Kidney (tissue), 13 donors: ENCODE measurements at regions not wholly inside any gene's neighbourhood (a gene's known extent, or its start where the extent isn't known, plus 50 kb on each side); places are given as distances from the start of the nearest gene placed in this dataset.

Source experiments
- DNase-seq, 5 donors: peaks; one replicate each; pipeline ENCODE4 v3.0.0-alpha.2; 2013 to 2020
- FAIRE-seq: peaks from 2 replicates; lab custom pipeline; 2012; peaks lifted over from hg19 to GRCh38; lab: Jason Lieb, UNC
- H3K27ac ChIP-seq, 2 donors: one replicate each; pipeline ENCODE4 v1.7.0; 2013; ENCODE audit warnings: low read depth in 2 of 2, low read length in 2 of 2, inconsistent platforms in 1 of 2
- H3K27me3 ChIP-seq: one replicate; pipeline ENCODE4 v1.7.1; 2013; ENCODE audit warnings: low read length, inconsistent platforms; ENCODE audit not compliant: control insufficient read depth, insufficient read depth
- H3K36me3 ChIP-seq, 3 donors: one replicate each; pipeline versions ENCODE4 v1.7.0 to v1.7.1; 2013; ENCODE audit warnings: low read length in 3 of 3, control low read depth in 1 of 3, inconsistent platforms in 1 of 3; ENCODE audit not compliant: insufficient read depth in 3 of 3, control insufficient read depth in 2 of 3
- H3K4me1 ChIP-seq, 3 donors: one replicate each; pipeline versions ENCODE4 v1.7.0 to v1.7.1; 2013; ENCODE audit warnings: low read length in 3 of 3, inconsistent platforms in 1 of 3, low read depth in 1 of 3; ENCODE audit not compliant: control insufficient read depth in 2 of 3, insufficient read depth in 2 of 3
- H3K4me3 ChIP-seq, 3 donors: one replicate each; pipeline versions ENCODE4 v1.7.0 to v1.8.1; 2013; ENCODE audit warnings: low read length in 3 of 3, control low read depth in 1 of 3, inconsistent platforms in 1 of 3
- H3K9ac ChIP-seq, 3 donors: one replicate each; pipeline versions ENCODE4 v1.7.0 to v1.7.1; 2013; ENCODE audit warnings: low read length in 3 of 3, control low read depth in 1 of 3, inconsistent platforms in 1 of 3
- H3K9me3 ChIP-seq, 3 donors: one replicate each; pipeline versions ENCODE4 v1.7.0 to v1.7.1; 2013; ENCODE audit warnings: low read length in 3 of 3, control low read depth in 1 of 3, inconsistent platforms in 1 of 3; ENCODE audit not compliant: control insufficient read depth in 2 of 3, insufficient read depth in 1 of 3
- intact Hi-C: fragments of 100-400 bp; cut with DNase I; formaldehyde crosslinking; loops from one replicate; pipeline ENCODE4 v1.11.1; 2022
- TF ChIP-seq, protein P1 (sequence below): IDR thresholded peaks from 3 replicates; pipeline ENCODE4 v1.5.1; 2012; ENCODE audit warnings: mild to moderate bottlenecking, moderate library complexity, borderline replicate concordance; ENCODE audit not compliant: insufficient read depth; ENCODE audit errors: extremely low read depth
- donor health status: control.
- donor health status: control.
- donor health status: control.
- donor health status: control.
- donor health status: control.
- donor health status: DM: yes; HTN: yes; CAD: no.
- donor health status: Normal renal cell carcinoma (clear cell type).

DNA sequence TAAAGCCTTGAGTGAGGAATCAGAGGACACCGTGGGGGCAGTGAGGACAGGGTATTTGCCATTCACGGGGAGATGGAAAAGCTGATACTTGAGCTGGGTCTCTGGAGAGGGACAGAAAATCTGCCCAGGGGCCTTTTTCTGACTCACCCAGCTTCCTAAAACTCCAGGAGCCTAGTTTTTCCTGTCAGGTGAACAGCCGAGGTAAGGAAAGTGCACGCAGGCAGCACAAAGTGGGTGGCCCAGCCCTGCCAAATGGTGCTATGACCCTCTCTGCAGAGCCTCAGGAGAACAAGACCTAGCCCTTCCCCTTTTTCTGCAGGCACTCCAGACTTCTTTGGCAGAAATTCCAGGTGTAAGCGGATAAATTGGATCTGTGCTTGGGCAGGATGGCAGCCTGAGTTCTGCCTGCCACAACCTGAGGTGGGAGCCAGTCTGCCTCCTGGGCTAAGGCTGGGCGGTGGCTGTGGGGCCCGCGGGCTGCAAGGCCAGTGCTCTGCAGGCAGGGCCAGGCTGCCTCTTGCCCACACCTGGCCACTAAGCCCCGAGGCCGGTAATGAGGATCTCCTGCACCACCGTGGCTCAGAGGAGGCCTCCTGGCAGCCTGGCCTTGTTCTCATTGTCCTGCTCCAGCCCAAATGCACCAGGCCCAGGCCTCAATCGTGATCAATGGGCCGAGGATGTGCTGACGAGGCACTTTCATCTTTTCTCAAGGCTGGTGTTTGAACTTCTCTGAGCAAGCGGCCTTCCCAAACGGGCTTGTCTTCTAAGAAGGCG lies 72.9 kb upstream of the LMO1 start:
- FAIRE-seq (no peak), DNase-seq (no peak)
- TF ChIP-seq, protein P1, sequence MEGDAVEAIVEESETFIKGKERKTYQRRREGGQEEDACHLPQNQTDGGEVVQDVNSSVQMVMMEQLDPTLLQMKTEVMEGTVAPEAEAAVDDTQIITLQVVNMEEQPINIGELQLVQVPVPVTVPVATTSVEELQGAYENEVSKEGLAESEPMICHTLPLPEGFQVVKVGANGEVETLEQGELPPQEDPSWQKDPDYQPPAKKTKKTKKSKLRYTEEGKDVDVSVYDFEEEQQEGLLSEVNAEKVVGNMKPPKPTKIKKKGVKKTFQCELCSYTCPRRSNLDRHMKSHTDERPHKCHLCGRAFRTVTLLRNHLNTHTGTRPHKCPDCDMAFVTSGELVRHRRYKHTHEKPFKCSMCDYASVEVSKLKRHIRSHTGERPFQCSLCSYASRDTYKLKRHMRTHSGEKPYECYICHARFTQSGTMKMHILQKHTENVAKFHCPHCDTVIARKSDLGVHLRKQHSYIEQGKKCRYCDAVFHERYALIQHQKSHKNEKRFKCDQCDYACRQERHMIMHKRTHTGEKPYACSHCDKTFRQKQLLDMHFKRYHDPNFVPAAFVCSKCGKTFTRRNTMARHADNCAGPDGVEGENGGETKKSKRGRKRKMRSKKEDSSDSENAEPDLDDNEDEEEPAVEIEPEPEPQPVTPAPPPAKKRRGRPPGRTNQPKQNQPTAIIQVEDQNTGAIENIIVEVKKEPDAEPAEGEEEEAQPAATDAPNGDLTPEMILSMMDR, result no peak
- H3K9ac ChIP-seq, result no peak overlapping the region
- H3K4me3 ChIP-seq, result no peak overlapping the region
- no peak overlapping the region for H3K27ac ChIP-seq
- no peaks in the 10 kb centered on the region for H3K36me3 ChIP-seq
- H3K9me3 ChIP-seq, result no peaks in the 10 kb centered on the region
- H3K4me1 ChIP-seq, result no peaks in the 10 kb centered on the region
- no peaks in the 10 kb centered on the region for H3K27me3 ChIP-seq
- intact Hi-C loops, result no loop called here

DNA sequence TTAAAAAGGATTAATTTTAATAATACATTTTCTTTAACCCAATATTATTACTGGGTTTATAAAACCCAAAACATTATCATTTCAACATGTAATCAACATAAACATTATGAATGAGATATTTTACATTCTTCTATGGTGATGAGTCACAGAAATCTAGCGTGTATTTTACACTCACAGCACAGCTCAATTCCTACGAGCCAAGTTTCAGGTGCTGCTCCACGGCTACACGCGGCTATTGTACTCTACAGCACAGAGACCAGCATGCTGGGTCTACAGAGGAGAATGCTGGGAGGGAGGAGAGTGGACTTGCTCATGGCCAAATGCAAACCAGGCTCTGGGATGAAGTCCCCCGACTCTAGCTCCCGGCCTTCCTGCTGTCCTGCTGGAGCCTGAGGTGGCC lies 72.0 kb upstream of the LMO1 start:
- Histone ChIP-seq H3K9me3 (no peaks in the 10 kb centered on the region), H3K4me1 (peaks cover 0 to 3% (median 0%) of the 10 kb centered on the region in 3 donors), H3K27ac (no peak overlapping the region), H3K27me3 (no peaks in the 10 kb centered on the region), H3K36me3 (no peaks in the 10 kb centered on the region), H3K9ac (no peak overlapping the region), H3K4me3 (no peak overlapping the region)
- no peak for FAIRE-seq
- intact Hi-C loops, result no loop called here
- TF ChIP-seq, protein P1, result no peak
- no peak for DNase-seq

DNA sequence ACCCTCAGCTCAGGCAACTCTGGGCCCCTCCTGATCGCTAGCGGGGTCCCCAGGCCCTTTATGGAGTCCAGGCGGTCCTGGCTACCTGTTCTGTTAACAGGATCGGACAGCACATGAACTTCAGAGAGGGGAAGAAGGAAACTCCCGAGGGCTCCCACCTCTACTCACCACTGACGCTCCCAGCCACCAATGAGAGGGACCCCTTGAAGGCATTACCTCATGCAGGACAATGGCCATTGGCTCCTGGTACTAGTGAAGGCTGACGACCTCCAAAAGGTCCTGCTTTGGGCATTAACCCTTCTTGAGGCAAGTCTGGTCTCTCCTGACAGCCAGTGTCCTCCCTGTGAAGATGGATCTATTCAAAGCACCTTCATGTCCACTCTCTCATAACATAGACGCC lies 71.5 kb upstream of the LMO1 start:
- no peak for FAIRE-seq
- Histone ChIP-seq H3K9me3 (no peaks in the 10 kb centered on the region), H3K4me1 (peaks cover 0 to 4% (median 0%) of the 10 kb centered on the region in 3 donors), H3K27me3 (no peaks in the 10 kb centered on the region), H3K9ac (no peak overlapping the region), H3K36me3 (no peaks in the 10 kb centered on the region), H3K27ac (no peak overlapping the region), H3K4me3 (no peak overlapping the region)
- no peak for DNase-seq
- TF ChIP-seq, protein P1, result no peak
- intact Hi-C loops, result no loop called here
